OCI-LY3 (cell line): ENCODE measurements at regions not wholly inside any gene's neighbourhood (a gene's known extent, or its start where the extent isn't known, plus 50 kb on each side); places are given as distances from the start of the nearest gene placed in this dataset.

Source experiments
- H2AFZ ChIP-seq: fragments of 200-600, 300-600 bp; shearing (Covaris generic); 2 replicates; pipeline ENCODE4 v1.6.0; 2014; ENCODE audit warnings: antibody characterized with exemption, low read depth, low read length
- H3K27ac ChIP-seq: fragments of 200-600, 300-600 bp; sonication (generic); 2 replicates; pipeline ENCODE4 v1.5.1; 2014; ENCODE audit warnings: mild to moderate bottlenecking, low read length, moderate library complexity, mixed read lengths
- H3K27me3 ChIP-seq: fragments of 200-600, 300-600 bp; sonication (generic); 2 replicates; pipeline ENCODE4 v1.6.1; 2014; ENCODE audit warnings: low read depth, low read length, mixed read lengths
- H3K36me3 ChIP-seq: fragments of 200-600, 300-600 bp; sonication (generic); replicated peaks from 2 replicates; pipeline ENCODE3; 2014; ENCODE audit warnings: low read depth, low read length, mixed read lengths
- H3K4me1 ChIP-seq: fragments of 300-600, 200-600 bp; sonication (generic); 2 replicates; pipeline ENCODE4 v1.6.1; 2014; ENCODE audit warnings: low read length, mixed read lengths
- H3K4me2 ChIP-seq: fragments of 200-600, 300-600 bp; sonication (generic); 2 replicates; pipeline ENCODE4 v1.6.1; 2014; ENCODE audit warnings: low read length, mixed read lengths
- H3K4me3 ChIP-seq: fragments of 300-600, 200-600 bp; sonication (generic); 2 replicates; pipeline ENCODE4 v1.5.1; 2014; ENCODE audit warnings: antibody characterized with exemption, mild to moderate bottlenecking, low read length, moderate library complexity
- H3K79me2 ChIP-seq: fragments of 300-600, 200-600 bp; shearing (Covaris generic); 2 replicates; pipeline ENCODE4 v1.6.1; 2014; ENCODE audit warnings: mild to moderate bottlenecking, low read length, mixed read lengths
- H3K9ac ChIP-seq: fragments of 300-600, 200-600 bp; shearing (Covaris generic); 2 replicates; pipeline ENCODE4 v1.6.0; 2014; ENCODE audit warnings: mild to moderate bottlenecking, low read length, moderate library complexity
- H3K9me3 ChIP-seq: fragments of 200-600, 300-600 bp; shearing (Covaris generic); 2 replicates; pipeline ENCODE4 v1.6.1; 2014; ENCODE audit warnings: low read length, mixed read lengths; ENCODE audit not compliant: insufficient read depth
- H4K20me1 ChIP-seq: fragments of 200-600, 300-600 bp; sonication (generic); 2 replicates; pipeline ENCODE4 v1.6.1; 2016; ENCODE audit warnings: low read length, mixed read lengths; ENCODE audit not compliant: insufficient read depth
- EZH2phosphoT487 ChIP-seq: fragments of 200-600 bp; shearing (Covaris generic); IDR thresholded peaks from 2 replicates; pipeline ENCODE4 v1.6.1; 2018; ENCODE audit warnings: antibody characterized with exemption, mixed run types, low read depth
- TF ChIP-seq, protein P1 (sequence below): fragments of 200-600, 300-600 bp; sonication (generic); IDR thresholded peaks from 2 replicates; pipeline ENCODE4 v1.5.1; 2014; ENCODE audit warnings: antibody characterized with exemption, low read length, low read depth

GRCh38 chr6:9576521-9576920 is 838.4 kb downstream of the TFAP2A start:
- H3K4me3 ChIP-seq, result no peak overlapping the region

GRCh38 chr6:9566096-9566495 is 848.8 kb downstream of the TFAP2A start:
- H3K4me2 ChIP-seq, result no peak overlapping the region
- no peaks in the 10 kb centered on the region for H3K79me2 ChIP-seq
- H3K4me1 ChIP-seq, result no peaks in the 10 kb centered on the region
- H4K20me1 ChIP-seq, result no peaks in the 10 kb centered on the region
- no peaks in the 10 kb centered on the region for H3K27me3 ChIP-seq
- no peaks in the 10 kb centered on the region for H3K36me3 ChIP-seq
- no peak overlapping the region for H3K4me3 ChIP-seq
- no peaks in the 10 kb centered on the region for H3K9me3 ChIP-seq
- no peak overlapping the region for H2AFZ ChIP-seq
- no peak overlapping the region for H3K27ac ChIP-seq
- no peak overlapping the region for H3K9ac ChIP-seq
- TF ChIP-seq, protein P1, sequence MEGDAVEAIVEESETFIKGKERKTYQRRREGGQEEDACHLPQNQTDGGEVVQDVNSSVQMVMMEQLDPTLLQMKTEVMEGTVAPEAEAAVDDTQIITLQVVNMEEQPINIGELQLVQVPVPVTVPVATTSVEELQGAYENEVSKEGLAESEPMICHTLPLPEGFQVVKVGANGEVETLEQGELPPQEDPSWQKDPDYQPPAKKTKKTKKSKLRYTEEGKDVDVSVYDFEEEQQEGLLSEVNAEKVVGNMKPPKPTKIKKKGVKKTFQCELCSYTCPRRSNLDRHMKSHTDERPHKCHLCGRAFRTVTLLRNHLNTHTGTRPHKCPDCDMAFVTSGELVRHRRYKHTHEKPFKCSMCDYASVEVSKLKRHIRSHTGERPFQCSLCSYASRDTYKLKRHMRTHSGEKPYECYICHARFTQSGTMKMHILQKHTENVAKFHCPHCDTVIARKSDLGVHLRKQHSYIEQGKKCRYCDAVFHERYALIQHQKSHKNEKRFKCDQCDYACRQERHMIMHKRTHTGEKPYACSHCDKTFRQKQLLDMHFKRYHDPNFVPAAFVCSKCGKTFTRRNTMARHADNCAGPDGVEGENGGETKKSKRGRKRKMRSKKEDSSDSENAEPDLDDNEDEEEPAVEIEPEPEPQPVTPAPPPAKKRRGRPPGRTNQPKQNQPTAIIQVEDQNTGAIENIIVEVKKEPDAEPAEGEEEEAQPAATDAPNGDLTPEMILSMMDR, result no peak
- no peak for TF ChIP-seq EZH2phosphoT487

More at GRCh38 chr6:9576521-9576920, 838.4 kb downstream of the TFAP2A start:
- H3K27ac ChIP-seq, result no peak overlapping the region
- TF ChIP-seq, protein P1, result no peak
- no peak for TF ChIP-seq EZH2phosphoT487
- H3K4me1 ChIP-seq, result no peaks in the 10 kb centered on the region
- no peaks in the 10 kb centered on the region for H3K27me3 ChIP-seq
- no peak overlapping the region for H2AFZ ChIP-seq
- no peaks in the 10 kb centered on the region for H3K36me3 ChIP-seq
- H3K9me3 ChIP-seq, result no peaks in the 10 kb centered on the region
- no peaks in the 10 kb centered on the region for H4K20me1 ChIP-seq
- no peaks in the 10 kb centered on the region for H3K79me2 ChIP-seq
- no peak overlapping the region for H3K4me2 ChIP-seq
- no peak overlapping the region for H3K9ac ChIP-seq

DNA sequence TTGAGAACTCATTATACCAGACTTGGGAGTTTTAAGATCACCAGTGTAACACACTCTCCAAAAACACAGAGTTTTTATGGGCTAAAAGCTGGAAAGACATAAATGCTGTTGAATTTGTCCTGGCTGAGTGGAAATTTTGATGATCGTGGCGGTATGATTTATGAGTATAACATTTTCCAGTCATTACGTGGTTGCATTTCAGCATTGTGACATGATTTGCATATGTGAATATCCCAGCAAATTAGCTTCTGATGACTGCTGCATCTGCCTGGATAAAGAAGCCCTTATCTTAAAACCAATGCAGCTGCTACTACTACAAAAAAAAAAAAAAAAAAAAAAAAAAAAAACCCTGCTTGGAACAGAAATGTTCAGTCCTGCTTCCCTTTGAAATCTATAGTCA is 850.9 kb downstream of the TFAP2A start:
- H3K4me2 ChIP-seq, result no peak overlapping the region
- H3K36me3 ChIP-seq, result no peaks in the 10 kb centered on the region
- no peaks in the 10 kb centered on the region for H3K9me3 ChIP-seq
- H3K27ac ChIP-seq, result no peak overlapping the region
- no peaks in the 10 kb centered on the region for H3K79me2 ChIP-seq
- no peak overlapping the region for H3K4me3 ChIP-seq
- H3K4me1 ChIP-seq, result no peaks in the 10 kb centered on the region
- no peaks in the 10 kb centered on the region for H4K20me1 ChIP-seq
- no peak overlapping the region for H2AFZ ChIP-seq
- H3K27me3 ChIP-seq, result no peaks in the 10 kb centered on the region
- H3K9ac ChIP-seq, result no peak overlapping the region
- TF ChIP-seq EZH2phosphoT487, result no peak
- TF ChIP-seq, protein P1, result no peak

DNA sequence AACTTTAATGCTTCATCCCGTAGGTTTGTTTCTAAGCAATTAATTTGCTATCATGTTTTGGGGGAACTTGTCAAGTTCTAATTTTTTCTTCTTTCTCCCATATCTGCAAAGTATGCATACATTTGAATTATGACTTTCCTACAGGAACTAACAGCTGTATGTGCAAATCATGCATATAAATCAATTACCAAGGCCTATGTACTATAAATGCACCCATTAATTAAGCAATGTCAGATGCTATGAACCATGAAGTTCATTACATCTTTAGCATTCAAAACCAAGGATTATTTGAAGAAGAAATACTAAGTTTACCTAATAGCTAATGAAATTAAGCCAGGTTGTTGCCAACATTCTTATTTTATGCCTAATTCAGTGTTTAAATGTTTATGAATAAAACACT is 851.3 kb downstream of the TFAP2A start:
- no peaks in the 10 kb centered on the region for H4K20me1 ChIP-seq
- no peaks in the 10 kb centered on the region for H3K9me3 ChIP-seq
- H2AFZ ChIP-seq, result no peak overlapping the region
- no peaks in the 10 kb centered on the region for H3K27me3 ChIP-seq
- no peaks in the 10 kb centered on the region for H3K79me2 ChIP-seq
- H3K4me2 ChIP-seq, result no peak overlapping the region
- no peaks in the 10 kb centered on the region for H3K36me3 ChIP-seq
- no peak overlapping the region for H3K4me3 ChIP-seq
- no peak overlapping the region for H3K27ac ChIP-seq
- TF ChIP-seq EZH2phosphoT487, result no peak
- no peak overlapping the region for H3K9ac ChIP-seq
- no peaks in the 10 kb centered on the region for H3K4me1 ChIP-seq

DNA sequence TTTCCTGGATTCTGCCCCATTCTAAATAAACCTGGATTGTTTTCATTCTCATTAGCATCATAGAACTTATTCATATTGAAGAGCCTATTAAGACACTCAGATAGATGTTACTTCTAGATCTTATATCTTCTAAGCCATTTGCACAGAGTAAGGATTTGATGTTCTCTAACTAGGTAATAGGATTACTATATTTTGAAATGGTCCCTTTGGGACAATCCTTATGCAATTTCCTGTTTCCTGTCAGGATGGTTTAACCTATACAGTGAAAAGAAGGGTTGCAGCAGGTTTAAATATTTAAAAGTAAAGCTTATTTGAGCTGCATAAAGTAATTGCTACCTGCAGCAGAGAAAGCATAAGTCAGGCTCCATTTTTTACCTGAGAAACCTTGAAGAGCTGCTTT is 860.1 kb downstream of the TFAP2A start:
- Histone ChIP-seq H3K27ac (no peak overlapping the region), H2AFZ (no peak overlapping the region), H4K20me1 (no peaks in the 10 kb centered on the region), H3K4me1 (no peaks in the 10 kb centered on the region), H3K9ac (no peak overlapping the region), H3K9me3 (no peaks in the 10 kb centered on the region), H3K79me2 (no peaks in the 10 kb centered on the region), H3K27me3 (no peaks in the 10 kb centered on the region), H3K4me2 (no peak overlapping the region), H3K4me3 (no peak overlapping the region), H3K36me3 (no peaks in the 10 kb centered on the region)
- TF ChIP-seq EZH2phosphoT487, result no peak
- TF ChIP-seq, protein P1, result no peak
